GM10248 (cell line): ENCODE measurements at regions not wholly inside any gene's neighbourhood (a gene's known extent, or its start where the extent isn't known, plus 50 kb on each side); places are given as distances from the start of the nearest gene placed in this dataset.

Experiments used
- CTCF ChIA-PET: fragments of 300-600 bp; sonication (Branson Sonifier 250); formaldehyde crosslinking; extraction: SDS; loops from one replicate; lab custom pipeline; 2021; ENCODE audit warnings: antibody characterized with exemption; lab: Yijun Ruan, JAX
- POLR2A ChIA-PET: fragments of 350-650 bp; sonication (Branson Sonifier 250); formaldehyde crosslinking; extraction: SDS; loops from one replicate; lab custom pipeline; 2020; ENCODE audit warnings: antibody characterized with exemption; lab: Yijun Ruan, JAX
- DNase-seq: peaks from one replicate; pipeline ENCODE4 v3.0.0; 2012; ENCODE audit errors: extremely low spot score
- TF ChIP-seq, protein P1 (sequence below): IDR thresholded peaks from 2 replicates; pipeline ENCODE4 v1.5.1; 2012; ENCODE audit warnings: mild to moderate bottlenecking, low read depth; ENCODE audit errors: extremely low read depth, missing control alignments, control extremely low read depth

DNA sequence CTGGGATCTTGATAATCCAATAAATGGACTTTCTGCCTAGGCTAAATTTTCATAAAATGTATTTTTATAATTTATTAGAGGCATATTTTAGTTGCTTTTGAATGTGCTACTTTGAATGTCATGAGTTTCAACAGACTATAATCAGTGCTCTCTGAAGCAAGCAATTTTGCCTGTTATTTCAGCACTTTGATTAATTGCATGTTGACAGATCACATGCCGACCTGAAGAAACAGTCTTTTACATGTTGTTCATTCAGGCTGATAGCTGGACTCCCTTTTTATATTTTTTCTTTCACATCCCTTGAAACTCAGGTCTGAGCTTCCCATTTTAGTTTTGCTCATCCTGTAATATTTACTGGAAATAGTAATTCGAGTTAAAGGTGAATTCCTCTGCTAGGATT is 341.0 kb downstream of the NAP1L3 start:
- ChIA-PET POLR2A (no interaction called here), CTCF (no interaction called here)
- TF ChIP-seq, protein P1, sequence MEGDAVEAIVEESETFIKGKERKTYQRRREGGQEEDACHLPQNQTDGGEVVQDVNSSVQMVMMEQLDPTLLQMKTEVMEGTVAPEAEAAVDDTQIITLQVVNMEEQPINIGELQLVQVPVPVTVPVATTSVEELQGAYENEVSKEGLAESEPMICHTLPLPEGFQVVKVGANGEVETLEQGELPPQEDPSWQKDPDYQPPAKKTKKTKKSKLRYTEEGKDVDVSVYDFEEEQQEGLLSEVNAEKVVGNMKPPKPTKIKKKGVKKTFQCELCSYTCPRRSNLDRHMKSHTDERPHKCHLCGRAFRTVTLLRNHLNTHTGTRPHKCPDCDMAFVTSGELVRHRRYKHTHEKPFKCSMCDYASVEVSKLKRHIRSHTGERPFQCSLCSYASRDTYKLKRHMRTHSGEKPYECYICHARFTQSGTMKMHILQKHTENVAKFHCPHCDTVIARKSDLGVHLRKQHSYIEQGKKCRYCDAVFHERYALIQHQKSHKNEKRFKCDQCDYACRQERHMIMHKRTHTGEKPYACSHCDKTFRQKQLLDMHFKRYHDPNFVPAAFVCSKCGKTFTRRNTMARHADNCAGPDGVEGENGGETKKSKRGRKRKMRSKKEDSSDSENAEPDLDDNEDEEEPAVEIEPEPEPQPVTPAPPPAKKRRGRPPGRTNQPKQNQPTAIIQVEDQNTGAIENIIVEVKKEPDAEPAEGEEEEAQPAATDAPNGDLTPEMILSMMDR, result no peak
- no peak for DNase-seq

GRCh38 chrX:93322110-93322509 is 351.3 kb downstream of the NAP1L3 start:
- TF ChIP-seq, protein P1, result no peak
- ChIA-PET POLR2A (no interaction called here), CTCF (no interaction called here)
- no peak for DNase-seq

DNA sequence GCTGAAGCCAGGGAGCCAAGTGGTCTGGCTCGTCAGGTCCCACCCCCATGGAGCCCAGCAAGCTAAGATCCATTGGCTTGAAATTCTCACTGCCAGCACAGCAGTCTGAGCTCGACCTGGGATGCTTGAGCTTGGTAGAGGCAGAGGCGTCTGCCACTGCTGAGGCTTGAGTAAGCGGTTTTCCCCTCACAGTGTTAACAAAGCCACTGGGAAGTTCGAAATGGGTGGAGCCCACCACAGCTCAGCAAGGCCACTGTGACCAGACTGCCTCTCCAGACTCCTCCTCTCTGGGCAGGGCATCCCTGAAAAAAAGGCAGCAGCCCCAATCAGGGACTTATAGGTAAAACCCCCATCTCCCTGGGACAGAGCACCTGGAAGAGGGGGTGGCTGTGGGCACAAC is 353.8 kb downstream of the NAP1L3 start:
- POLR2A ChIA-PET, result no interaction called here
- no peak for DNase-seq
- TF ChIP-seq, protein P1, result no peak
- CTCF ChIA-PET, result no interaction called here
